ENCODE measurements at regions not wholly inside any gene's neighbourhood (a gene's known extent, or its start where the extent isn't known, plus 50 kb on each side); places are given as distances from the start of the nearest gene placed in this dataset.

DNA sequence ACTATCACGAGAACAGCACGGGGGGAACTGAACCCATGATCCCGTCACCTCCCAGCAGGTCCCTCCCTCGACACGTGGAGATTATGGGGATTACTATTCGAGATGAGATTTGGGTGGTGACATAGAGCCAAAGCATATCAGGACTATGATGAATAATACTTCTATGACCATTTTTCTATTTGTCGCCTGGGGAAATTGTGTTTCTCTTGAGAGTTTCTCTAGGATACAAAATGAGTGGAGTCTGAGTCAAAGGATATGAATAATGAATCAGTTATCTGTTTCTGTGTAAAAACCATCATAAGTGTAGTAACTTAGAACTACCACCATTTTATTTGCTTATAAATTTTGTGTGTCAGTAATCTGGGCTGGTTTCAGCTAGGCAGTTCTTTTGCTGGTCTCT, 533.0 kb upstream of the ARX start:
- no peak for TF ChIP-seq SUZ12 (IDR thresholded peaks at IDR 0.05)
- TF ChIP-seq SP1 (IDR thresholded peaks at IDR 0.05) = no peak
- no peak for TF ChIP-seq ZNF384 (IDR thresholded peaks at IDR 0.05)
- TF ChIP-seq L3MBTL2 (conservative IDR thresholded peaks at IDR 0.05) = no peak
- TF ChIP-seq BHLHE40 (IDR thresholded peaks at IDR 0.05; ENCODE audit: borderline replicate concordance) = no peak
- TF ChIP-seq TARDBP (IDR thresholded peaks at IDR 0.05) = no peak

Data from HEK293T (cell line).